ENCODE measurements at regions not wholly inside any gene's neighbourhood (a gene's known extent, or its start where the extent isn't known, plus 50 kb on each side); places are given as distances from the start of the nearest gene placed in this dataset.

GRCh38 chr10:53005612-53006345 lies 233.2 kb upstream of the MBL2 start:
- no peak overlapping the region for H2AFZ ChIP-seq (ENCODE audit: low read depth, low read length)

DNA sequence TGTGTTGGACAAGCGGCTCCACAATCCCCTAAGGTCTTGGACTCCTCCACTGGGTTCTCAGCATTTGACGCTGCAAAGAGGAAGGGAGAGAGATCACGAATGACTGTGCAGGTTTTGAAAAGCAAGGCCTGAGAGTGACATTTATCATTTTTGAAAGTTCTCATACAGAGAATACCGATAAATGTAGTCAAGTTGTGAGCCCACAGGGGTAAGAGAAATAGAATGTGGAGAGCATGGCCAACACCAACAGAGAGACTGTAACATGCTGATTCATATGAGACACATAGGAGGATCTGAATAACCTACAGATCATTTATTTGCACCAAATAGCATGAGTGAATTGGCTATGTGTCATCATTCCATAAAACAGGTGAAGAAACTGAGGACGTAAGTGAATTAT lies 230.5 kb upstream of the MBL2 start:
- H3K9me3 ChIP-seq (ENCODE audit: low read length), result no peaks in the 10 kb centered on the region
- no peak overlapping the region for H3K4me3 ChIP-seq (ENCODE audit: low read length)
- H3K9ac ChIP-seq (ENCODE audit: low read length), result no peak overlapping the region
- no peak overlapping the region for H3K27ac ChIP-seq (ENCODE audit: low read length)
- no peaks in the 10 kb centered on the region for H3K36me3 ChIP-seq (ENCODE audit: insufficient read depth, low read length)
- no peaks in the 10 kb centered on the region for H3K79me2 ChIP-seq (replicated peaks; ENCODE audit: insufficient read depth, low read length)
- no peak overlapping the region for H2AFZ ChIP-seq (ENCODE audit: low read depth, low read length)
- H4K20me1 ChIP-seq (ENCODE audit: insufficient read depth), result no peaks in the 10 kb centered on the region
- H3K27me3 ChIP-seq (ENCODE audit: insufficient read depth, low read depth, low read length), result no peaks in the 10 kb centered on the region
- TF ChIP-seq EP300 (conservative IDR thresholded peaks at IDR 0.05; ENCODE audit: poor library complexity, severe bottlenecking) (no peak), EZH2 (IDR thresholded peaks at IDR 0.05; ENCODE audit: borderline replicate concordance, insufficient read depth, low read length, poor library complexity, severe bottlenecking) (no peak), TAF1 (IDR thresholded peaks at IDR 0.05; ENCODE audit: low read depth) (no peak), MXI1 (conservative IDR thresholded peaks at IDR 0.05; ENCODE audit: poor library complexity, severe bottlenecking) (no peak)
- H3F3A ChIP-seq (ENCODE audit: insufficient read depth, low read length, poor library complexity, severe bottlenecking), result no peaks in the 10 kb centered on the region
- H3K4me2 ChIP-seq (ENCODE audit: low read length), result no peak overlapping the region
- H3K9me2 ChIP-seq (ENCODE audit: insufficient read depth, low read length), result no peaks in the 10 kb centered on the region

More at GRCh38 chr10:53005612-53006345, 233.2 kb upstream of the MBL2 start:
- no peaks in the 10 kb centered on the region for H3K9me3 ChIP-seq (ENCODE audit: low read length)
- no peak overlapping the region for H3K27ac ChIP-seq (ENCODE audit: low read length)
- no peaks in the 10 kb centered on the region for H3K79me2 ChIP-seq (replicated peaks; ENCODE audit: insufficient read depth, low read length)
- no peak overlapping the region for H3K9ac ChIP-seq (ENCODE audit: low read length)
- no peak for TF ChIP-seq REST (IDR thresholded peaks at IDR 0.05; ENCODE audit: borderline replicate concordance)
- TF ChIP-seq, protein P1, sequence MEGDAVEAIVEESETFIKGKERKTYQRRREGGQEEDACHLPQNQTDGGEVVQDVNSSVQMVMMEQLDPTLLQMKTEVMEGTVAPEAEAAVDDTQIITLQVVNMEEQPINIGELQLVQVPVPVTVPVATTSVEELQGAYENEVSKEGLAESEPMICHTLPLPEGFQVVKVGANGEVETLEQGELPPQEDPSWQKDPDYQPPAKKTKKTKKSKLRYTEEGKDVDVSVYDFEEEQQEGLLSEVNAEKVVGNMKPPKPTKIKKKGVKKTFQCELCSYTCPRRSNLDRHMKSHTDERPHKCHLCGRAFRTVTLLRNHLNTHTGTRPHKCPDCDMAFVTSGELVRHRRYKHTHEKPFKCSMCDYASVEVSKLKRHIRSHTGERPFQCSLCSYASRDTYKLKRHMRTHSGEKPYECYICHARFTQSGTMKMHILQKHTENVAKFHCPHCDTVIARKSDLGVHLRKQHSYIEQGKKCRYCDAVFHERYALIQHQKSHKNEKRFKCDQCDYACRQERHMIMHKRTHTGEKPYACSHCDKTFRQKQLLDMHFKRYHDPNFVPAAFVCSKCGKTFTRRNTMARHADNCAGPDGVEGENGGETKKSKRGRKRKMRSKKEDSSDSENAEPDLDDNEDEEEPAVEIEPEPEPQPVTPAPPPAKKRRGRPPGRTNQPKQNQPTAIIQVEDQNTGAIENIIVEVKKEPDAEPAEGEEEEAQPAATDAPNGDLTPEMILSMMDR (IDR thresholded peaks at IDR 0.05; ENCODE audit: poor library complexity, severe bottlenecking), result no peak
- no peak for TF ChIP-seq TAF1 (IDR thresholded peaks at IDR 0.05; ENCODE audit: low read depth)
- no peak for TF ChIP-seq EZH2 (IDR thresholded peaks at IDR 0.05; ENCODE audit: borderline replicate concordance, insufficient read depth, low read length, poor library complexity, severe bottlenecking)
- no peak for TF ChIP-seq MXI1 (conservative IDR thresholded peaks at IDR 0.05; ENCODE audit: poor library complexity, severe bottlenecking)
- no peak for TF ChIP-seq SMC3 (conservative IDR thresholded peaks at IDR 0.05; ENCODE audit: poor library complexity)
- no peak for TF ChIP-seq EP300 (conservative IDR thresholded peaks at IDR 0.05; ENCODE audit: poor library complexity, severe bottlenecking)
- TF ChIP-seq RAD21 (conservative IDR thresholded peaks at IDR 0.05), result no peak
- TF ChIP-seq POLR2AphosphoS5 (IDR thresholded peaks at IDR 0.05), result no peak
- H3K4me3 ChIP-seq (ENCODE audit: low read length), result no peak overlapping the region
- H4K20me1 ChIP-seq (ENCODE audit: insufficient read depth), result no peaks in the 10 kb centered on the region
- no peaks in the 10 kb centered on the region for H3F3A ChIP-seq (ENCODE audit: insufficient read depth, low read length, poor library complexity, severe bottlenecking)
- H3K4me2 ChIP-seq (ENCODE audit: low read length), result no peak overlapping the region
- no peaks in the 10 kb centered on the region for H3K9me2 ChIP-seq (ENCODE audit: insufficient read depth, low read length)
- no peaks in the 10 kb centered on the region for H3K27me3 ChIP-seq (ENCODE audit: insufficient read depth, low read depth, low read length)
- no peaks in the 10 kb centered on the region for H3K36me3 ChIP-seq (ENCODE audit: insufficient read depth, low read length)
